ENCODE measurements at regions not wholly inside any gene's neighbourhood (a gene's known extent, or its start where the extent isn't known, plus 50 kb on each side); places are given as distances from the start of the nearest gene placed in this dataset.

DNA sequence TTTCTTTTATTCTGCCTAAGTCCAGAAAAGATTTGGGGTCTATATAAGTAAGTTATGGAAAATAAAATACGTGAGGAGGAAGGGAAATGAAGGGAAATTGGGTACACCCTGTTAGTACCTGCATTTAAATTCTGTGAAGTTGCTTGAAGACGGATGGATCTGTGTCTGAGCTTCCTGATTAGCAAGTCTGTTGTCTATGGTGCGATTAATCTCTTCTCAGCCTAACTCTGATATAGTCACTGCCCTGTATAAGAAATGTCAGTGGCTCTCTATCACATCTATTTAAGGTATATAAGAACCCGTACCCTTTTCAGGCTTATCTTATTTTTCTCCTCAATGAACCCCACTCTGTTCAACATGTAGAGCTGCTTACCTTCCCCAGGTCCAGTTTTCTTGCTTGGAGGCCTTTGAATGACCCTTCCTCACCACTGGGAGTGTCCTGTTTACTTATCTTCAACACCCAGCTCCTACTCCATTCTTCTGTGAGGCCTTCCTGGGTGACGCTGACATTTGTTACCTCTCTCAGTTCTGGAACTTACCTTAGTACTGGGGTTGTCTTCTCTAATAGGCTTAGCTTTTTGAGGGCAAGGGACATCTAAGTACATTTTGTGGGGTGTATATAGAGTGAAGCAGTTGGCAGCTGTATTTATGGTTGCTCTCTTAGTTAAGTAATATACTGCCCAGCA lies 149.6 kb upstream of the PRPS1L1 start:
- TF ChIP-seq, protein P1, sequence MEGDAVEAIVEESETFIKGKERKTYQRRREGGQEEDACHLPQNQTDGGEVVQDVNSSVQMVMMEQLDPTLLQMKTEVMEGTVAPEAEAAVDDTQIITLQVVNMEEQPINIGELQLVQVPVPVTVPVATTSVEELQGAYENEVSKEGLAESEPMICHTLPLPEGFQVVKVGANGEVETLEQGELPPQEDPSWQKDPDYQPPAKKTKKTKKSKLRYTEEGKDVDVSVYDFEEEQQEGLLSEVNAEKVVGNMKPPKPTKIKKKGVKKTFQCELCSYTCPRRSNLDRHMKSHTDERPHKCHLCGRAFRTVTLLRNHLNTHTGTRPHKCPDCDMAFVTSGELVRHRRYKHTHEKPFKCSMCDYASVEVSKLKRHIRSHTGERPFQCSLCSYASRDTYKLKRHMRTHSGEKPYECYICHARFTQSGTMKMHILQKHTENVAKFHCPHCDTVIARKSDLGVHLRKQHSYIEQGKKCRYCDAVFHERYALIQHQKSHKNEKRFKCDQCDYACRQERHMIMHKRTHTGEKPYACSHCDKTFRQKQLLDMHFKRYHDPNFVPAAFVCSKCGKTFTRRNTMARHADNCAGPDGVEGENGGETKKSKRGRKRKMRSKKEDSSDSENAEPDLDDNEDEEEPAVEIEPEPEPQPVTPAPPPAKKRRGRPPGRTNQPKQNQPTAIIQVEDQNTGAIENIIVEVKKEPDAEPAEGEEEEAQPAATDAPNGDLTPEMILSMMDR (IDR thresholded peaks at IDR 0.05): no peak
- TF ChIP-seq POLR2AphosphoS5 (IDR thresholded peaks at IDR 0.05; ENCODE audit: insufficient read depth in 1 of 2, low read depth in 1 of 2): no peak
